Keratinocyte (primary cell): ENCODE measurements at regions not wholly inside any gene's neighbourhood (a gene's known extent, or its start where the extent isn't known, plus 50 kb on each side); places are given as distances from the start of the nearest gene placed in this dataset.

ENCODE experiments used
- DNase-seq: peaks from one replicate; pipeline ENCODE4 v3.0.0-alpha.2; 2011; ENCODE audit warnings: low read depth, missing footprints, low spot score
- FAIRE-seq: peaks from 2 replicates; lab custom pipeline; 2011; peaks lifted over from hg19 to GRCh38; lab: Jason Lieb, UNC
- H2AFZ ChIP-seq: 2 replicates; pipeline ENCODE4 v1.6.0; 2012; ENCODE audit warnings: low read length, control low read depth, inconsistent platforms; ENCODE audit not compliant: control insufficient read depth
- H3K27ac ChIP-seq: 2 replicates; pipeline ENCODE4 v1.5.1; 2011; ENCODE audit warnings: low read length; ENCODE audit not compliant: control insufficient read depth, insufficient read depth
- H3K27me3 ChIP-seq: 3 replicates; pipeline ENCODE4 v1.6.0; 2011; ENCODE audit warnings: low read length; ENCODE audit not compliant: control insufficient read depth, insufficient read depth; ENCODE audit errors: extremely low read depth
- H3K36me3 ChIP-seq, 2 experiments: 2 replicates in 1 of 2; 3 replicates in 1 of 2; pipeline ENCODE4 v1.5.1; 2011; ENCODE audit warnings: low read length in 2 of 2, mild to moderate bottlenecking in 1 of 2; ENCODE audit not compliant: control insufficient read depth in 2 of 2, insufficient read depth in 2 of 2; ENCODE audit errors: extremely low read depth in 1 of 2
- H3K4me1 ChIP-seq: 3 replicates; pipeline ENCODE4 v1.5.1; 2011; ENCODE audit warnings: low read length; ENCODE audit not compliant: control insufficient read depth, insufficient read depth; ENCODE audit errors: extremely low read depth
- H3K4me2 ChIP-seq: 3 replicates; pipeline ENCODE4 v1.6.0; 2011; ENCODE audit warnings: low read depth, low read length; ENCODE audit not compliant: control insufficient read depth, insufficient read depth; ENCODE audit errors: extremely low read depth
- H3K4me3 ChIP-seq, 3 experiments: fragments of 200-600 bp in 1 of 3; sonication (generic) in 1 of 3; 2 replicates in 2 of 3; 3 replicates in 1 of 3; pipeline ENCODE4 v1.5.1; 2011 to 2016; ENCODE audit warnings: low read length in 3 of 3, mild to moderate bottlenecking in 3 of 3, control low read depth in 2 of 3, inconsistent platforms in 1 of 3, low read depth in 1 of 3, mixed read lengths in 1 of 3, mixed run types in 1 of 3, moderate library complexity in 1 of 3; ENCODE audit not compliant: control insufficient read depth in 2 of 3, insufficient read depth in 2 of 3; ENCODE audit errors: extremely low read depth in 1 of 3
- H3K79me2 ChIP-seq: 2 replicates; pipeline ENCODE4 v1.6.0; 2012; ENCODE audit warnings: low read length; ENCODE audit not compliant: control insufficient read depth, insufficient read depth
- H3K9ac ChIP-seq: 3 replicates; pipeline ENCODE4 v1.6.0; 2011; ENCODE audit warnings: low read length; ENCODE audit not compliant: control insufficient read depth, insufficient read depth; ENCODE audit errors: extremely low read depth
- H3K9me1 ChIP-seq: 3 replicates; pipeline ENCODE4 v1.6.0; 2011; ENCODE audit warnings: low read length; ENCODE audit not compliant: control insufficient read depth, insufficient read depth; ENCODE audit errors: extremely low read depth
- H3K9me3 ChIP-seq: 2 replicates; pipeline ENCODE4 v1.5.1; 2012; ENCODE audit warnings: low read depth, low read length; ENCODE audit not compliant: control insufficient read depth
- H4K20me1 ChIP-seq: 3 replicates; pipeline ENCODE4 v1.6.0; 2011; ENCODE audit warnings: low read length; ENCODE audit not compliant: control insufficient read depth, insufficient read depth; ENCODE audit errors: extremely low read depth
- CTCF ChIP-seq, 3 experiments: IDR thresholded peaks in 1 of 3; conservative IDR thresholded peaks in 1 of 3; optimal IDR thresholded peaks in 1 of 3; 2 replicates in 2 of 3; 3 replicates in 1 of 3; pipeline versions ENCODE3 to v1.5.1; 2011; ENCODE audit warnings: low read length in 3 of 3, mild to moderate bottlenecking in 3 of 3, moderate library complexity in 2 of 3, control low read depth in 1 of 3, inconsistent platforms in 1 of 3; ENCODE audit not compliant: insufficient read depth in 2 of 3; ENCODE audit errors: extremely low read depth in 1 of 3
- EZH2 ChIP-seq: IDR thresholded peaks from one replicate; pipeline ENCODE4 v1.6.1; 2012; ENCODE audit warnings: inconsistent platforms, mild to moderate bottlenecking, low read length, moderate library complexity
- dilution Hi-C: fragments of 300-500 bp; cut with MboI; formaldehyde crosslinking; loops from one replicate; pipeline ENCODE4 v1.7.0; 2020; ENCODE audit warnings: low sequenced_read_pairs; ENCODE audit not compliant: extremely low pct_ligation_motif_present

GRCh38 chr2:134078354-134078753, 175.5 kb upstream of the MGAT5 start:
- Histone ChIP-seq H3K9me1 (no peaks in the 10 kb centered on the region), H3K4me1 (no peaks in the 10 kb centered on the region), H4K20me1 (no peaks in the 10 kb centered on the region), H2AFZ (no peak overlapping the region), H3K27me3 (peaks cover 12% of the 10 kb centered on the region), H3K4me2 (no peak overlapping the region), H3K27ac (no peak overlapping the region), H3K4me3 (no peak overlapping the region), H3K79me2 (no peaks in the 10 kb centered on the region), H3K36me3 (no peaks in the 10 kb centered on the region), H3K9me3 (no peaks in the 10 kb centered on the region), H3K9ac (no peak overlapping the region)
- FAIRE-seq: no peak
- dilution Hi-C loops: no loop called here
- no peak for DNase-seq
- no peak for TF ChIP-seq EZH2
- TF ChIP-seq CTCF (optimal IDR thresholded peaks at IDR 0.05 in 1 of 3, IDR thresholded peaks at IDR 0.05 in 1 of 3, conservative IDR thresholded peaks at IDR 0.05 in 1 of 3; ENCODE audit: extremely low read depth in 1 of 3, insufficient read depth in 2 of 3, low read length in 3 of 3): no peak

GRCh38 chr2:134079373-134079772, 174.5 kb upstream of the MGAT5 start:
- H3K4me1 ChIP-seq: no peaks in the 10 kb centered on the region
- H3K36me3 ChIP-seq: no peaks in the 10 kb centered on the region
- dilution Hi-C loops: no loop called here
- no peak for FAIRE-seq
- no peaks in the 10 kb centered on the region for H3K9me1 ChIP-seq
- H3K27me3 ChIP-seq: peaks cover 17% of the 10 kb centered on the region
- no peak overlapping the region for H3K4me2 ChIP-seq
- H3K4me3 ChIP-seq: no peak overlapping the region
- H3K79me2 ChIP-seq: no peaks in the 10 kb centered on the region
- TF ChIP-seq EZH2 (no peak), CTCF (optimal IDR thresholded peaks at IDR 0.05 in 1 of 3, IDR thresholded peaks at IDR 0.05 in 1 of 3, conservative IDR thresholded peaks at IDR 0.05 in 1 of 3; ENCODE audit: extremely low read depth in 1 of 3, insufficient read depth in 2 of 3, low read length in 3 of 3) (no peak)
- DNase-seq: no peak
- H3K27ac ChIP-seq: no peak overlapping the region
- H3K9ac ChIP-seq: no peak overlapping the region
- no peak overlapping the region for H2AFZ ChIP-seq
- no peaks in the 10 kb centered on the region for H3K9me3 ChIP-seq
- no peaks in the 10 kb centered on the region for H4K20me1 ChIP-seq
